ENCODE measurements at regions not wholly inside any gene's neighbourhood (a gene's known extent, or its start where the extent isn't known, plus 50 kb on each side); places are given as distances from the start of the nearest gene placed in this dataset.

DNA sequence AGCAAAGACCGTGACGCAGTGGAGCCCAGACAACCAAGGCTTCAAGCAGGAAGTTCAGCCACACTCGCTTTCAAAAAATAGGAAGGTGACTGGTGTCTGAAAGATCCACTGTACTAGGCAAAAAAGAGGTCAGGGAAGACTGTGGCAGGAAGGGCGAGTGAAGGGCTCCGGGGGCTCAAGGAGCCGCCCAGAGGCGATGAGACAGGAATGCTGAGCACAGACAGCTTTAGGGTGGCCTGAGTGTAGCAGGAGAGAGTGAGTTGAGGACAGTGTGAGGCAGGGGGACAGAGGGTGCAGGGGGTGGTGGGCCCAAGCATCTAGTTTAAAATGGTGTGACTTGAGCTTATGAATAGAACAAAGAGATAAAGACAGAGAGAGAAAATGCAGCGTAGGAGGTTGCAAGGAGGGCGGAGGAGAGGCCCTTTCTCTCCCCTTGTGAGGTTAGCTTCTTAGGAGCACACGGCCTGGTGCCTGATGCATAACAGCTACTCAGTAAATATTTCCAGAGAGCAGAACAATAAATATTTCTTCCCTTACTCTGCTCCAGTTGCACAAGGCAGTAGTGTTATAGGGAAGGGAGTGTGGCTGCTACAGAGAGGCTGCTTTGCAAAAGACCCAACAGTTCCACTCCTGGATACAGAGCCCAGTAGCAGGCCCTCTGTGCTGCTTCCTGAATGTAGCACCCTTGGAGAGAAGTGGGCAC lies 789.7 kb upstream of the RAB6C start:
- TF ChIP-seq, protein P1, sequence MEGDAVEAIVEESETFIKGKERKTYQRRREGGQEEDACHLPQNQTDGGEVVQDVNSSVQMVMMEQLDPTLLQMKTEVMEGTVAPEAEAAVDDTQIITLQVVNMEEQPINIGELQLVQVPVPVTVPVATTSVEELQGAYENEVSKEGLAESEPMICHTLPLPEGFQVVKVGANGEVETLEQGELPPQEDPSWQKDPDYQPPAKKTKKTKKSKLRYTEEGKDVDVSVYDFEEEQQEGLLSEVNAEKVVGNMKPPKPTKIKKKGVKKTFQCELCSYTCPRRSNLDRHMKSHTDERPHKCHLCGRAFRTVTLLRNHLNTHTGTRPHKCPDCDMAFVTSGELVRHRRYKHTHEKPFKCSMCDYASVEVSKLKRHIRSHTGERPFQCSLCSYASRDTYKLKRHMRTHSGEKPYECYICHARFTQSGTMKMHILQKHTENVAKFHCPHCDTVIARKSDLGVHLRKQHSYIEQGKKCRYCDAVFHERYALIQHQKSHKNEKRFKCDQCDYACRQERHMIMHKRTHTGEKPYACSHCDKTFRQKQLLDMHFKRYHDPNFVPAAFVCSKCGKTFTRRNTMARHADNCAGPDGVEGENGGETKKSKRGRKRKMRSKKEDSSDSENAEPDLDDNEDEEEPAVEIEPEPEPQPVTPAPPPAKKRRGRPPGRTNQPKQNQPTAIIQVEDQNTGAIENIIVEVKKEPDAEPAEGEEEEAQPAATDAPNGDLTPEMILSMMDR (IDR thresholded peaks at IDR 0.05 in 4 of 5, conservative IDR thresholded peaks at IDR 0.05 in 1 of 5): no peak
- no peak for TF ChIP-seq POLR2A (IDR thresholded peaks at IDR 0.05)
